GM18868 (cell line): ENCODE measurements at regions not wholly inside any gene's neighbourhood (a gene's known extent, or its start where the extent isn't known, plus 50 kb on each side); places are given as distances from the start of the nearest gene placed in this dataset.
"Not testable (repeated sequence)": the region's sequence is repeated elsewhere in the genome, so short reads cannot be mapped to it uniquely, and the experiment has no call there.

Source experiments
- ATAC-seq: cut with Tn5 transposase; IDR thresholded peaks from one replicate; pipeline ENCODE4 v1.9.1; 2021; ENCODE audit warnings: mild to moderate bottlenecking, moderate library complexity; ENCODE audit not compliant: unreplicated experiment

GRCh38 chr2:53543083-53543482 lies 224.5 kb upstream of the CHAC2 start:
- ATAC-seq = no peak

- no peak for ATAC-seq
Observed at GRCh38 chr2:53536583-53537361, 230.8 kb upstream of the CHAC2 start.

GRCh38 chr2:53535234-53535840 lies 232.3 kb upstream of the CHAC2 start:
- ATAC-seq = no peak

GRCh38 chr2:53530126-53530525 lies 237.5 kb upstream of the CHAC2 start:
- ATAC-seq = no peak

GRCh38 chr2:53527056-53527455 lies 240.5 kb upstream of the CHAC2 start:
- no peak for ATAC-seq

GRCh38 chr2:53519918-53520841 lies 247.4 kb upstream of the CHAC2 start:
- ATAC-seq = no peak

GRCh38 chr2:53517406-53517805 lies 250.2 kb upstream of the CHAC2 start:
- no peak for ATAC-seq

- peak; percentile 73 for ATAC-seq
Observed at GRCh38 chr2:53516650-53517049, 251.0 kb upstream of the CHAC2 start.

GRCh38 chr2:53515435-53516332 lies 251.9 kb upstream of the CHAC2 start:
- no peak for ATAC-seq

- ATAC-seq = no peak
Observed at GRCh38 chr2:53513167-53513666, 254.4 kb upstream of the CHAC2 start.

GRCh38 chr2:53512071-53512826 lies 255.4 kb upstream of the CHAC2 start:
- ATAC-seq = no peak

GRCh38 chr2:53511549-53511948 lies 256.1 kb upstream of the CHAC2 start:
- no peak for ATAC-seq

- no peak for ATAC-seq
Observed at GRCh38 chr2:53510401-53510800, 257.2 kb upstream of the CHAC2 start.

- no peak for ATAC-seq
Observed at GRCh38 chr2:53509831-53510388, 257.7 kb upstream of the CHAC2 start.

- no peak for ATAC-seq
Observed at GRCh38 chr2:53508667-53509066, 258.9 kb upstream of the CHAC2 start.

GRCh38 chr2:53507070-53507469 lies 260.5 kb upstream of the CHAC2 start:
- ATAC-seq = not testable (repeated sequence)

GRCh38 chr2:53505826-53506225 lies 261.8 kb upstream of the CHAC2 start:
- ATAC-seq = no peak

GRCh38 chr2:53504507-53504906 lies 263.1 kb upstream of the CHAC2 start:
- no peak for ATAC-seq

- no peak for ATAC-seq
Observed at GRCh38 chr2:53500181-53500580, 267.4 kb upstream of the CHAC2 start.
